HG03571 (cell line): ENCODE measurements at regions not wholly inside any gene's neighbourhood (a gene's known extent, or its start where the extent isn't known, plus 50 kb on each side); places are given as distances from the start of the nearest gene placed in this dataset.
A peak's percentile ranks its signal among the peaks of the same experiment; 100 is the strongest.

Experiments used
- ATAC-seq: cut with Tn5 transposase; IDR thresholded peaks from one replicate; pipeline ENCODE4 v1.9.1; 2021; ENCODE audit not compliant: unreplicated experiment

DNA sequence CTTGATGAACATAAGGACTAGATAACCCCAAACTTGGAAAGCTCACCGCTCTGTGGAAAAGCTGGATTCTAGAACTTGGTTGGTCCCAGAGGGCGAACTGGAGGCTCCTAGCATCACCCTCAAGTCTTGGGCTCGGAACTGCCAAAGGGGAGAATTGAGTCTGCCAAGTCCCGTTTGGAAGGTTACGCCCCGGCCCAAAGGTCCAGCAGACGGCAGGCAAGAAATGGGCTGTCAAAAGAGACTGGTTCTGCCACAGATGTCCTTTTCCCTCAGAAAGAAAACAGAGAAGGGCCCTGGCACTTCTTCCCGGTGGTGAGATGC is 182.2 kb downstream of the ANAPC1 start:
- no peak for ATAC-seq

DNA sequence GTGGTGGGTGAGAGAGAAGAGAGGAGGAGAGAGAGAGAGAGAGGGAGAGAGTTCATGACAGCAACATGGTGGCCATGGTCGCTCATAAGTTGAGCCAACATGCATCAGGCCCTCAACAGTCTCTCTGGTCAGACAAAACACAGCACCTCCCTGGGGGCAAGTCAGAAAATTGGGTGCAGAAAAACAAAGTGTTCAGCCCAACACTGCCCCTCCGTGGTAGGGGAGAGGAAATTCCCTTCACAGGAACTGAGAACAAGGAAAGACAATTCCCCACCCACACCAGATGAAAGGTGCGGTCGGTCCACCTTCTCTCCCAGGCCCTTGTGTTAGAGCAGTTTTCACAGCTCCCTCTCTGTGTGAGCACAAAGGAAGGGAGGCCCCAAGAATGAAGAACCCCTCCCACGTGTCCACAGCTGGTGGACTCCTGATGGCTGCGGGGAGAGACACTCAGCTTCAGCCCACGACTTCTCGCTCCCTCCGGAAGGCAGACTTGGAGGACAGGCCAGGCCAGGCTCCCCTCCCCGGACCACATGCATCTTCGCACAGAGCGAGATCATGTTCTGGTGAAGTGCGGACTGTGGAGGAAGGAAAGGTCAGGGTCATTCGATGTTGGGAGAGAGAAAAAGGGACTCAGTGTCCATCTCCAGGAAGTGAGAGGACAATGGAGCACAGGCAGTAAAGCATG is 181.7 kb downstream of the ANAPC1 start:
- ATAC-seq: no peak

DNA sequence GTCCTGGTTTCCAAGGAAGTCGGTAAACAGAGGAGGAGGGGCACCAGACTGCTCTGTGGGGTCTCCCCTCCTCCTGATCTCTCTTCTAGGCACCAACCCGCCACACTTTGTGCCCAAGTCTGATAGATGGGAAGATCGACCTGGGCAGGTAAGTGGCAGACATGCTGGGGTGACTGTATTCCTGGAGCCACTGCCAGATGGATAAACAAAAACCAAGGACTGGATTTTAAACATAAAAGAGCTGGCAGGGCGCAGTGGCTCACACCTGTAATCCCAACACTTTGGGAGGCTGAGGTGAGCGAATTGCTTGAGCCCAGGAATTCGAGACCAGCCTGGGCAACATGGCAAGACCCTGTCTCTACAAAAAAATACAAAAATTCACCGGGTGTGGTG is 181.2 kb downstream of the ANAPC1 start:
- ATAC-seq: no peak

GRCh38 chr2:111703759-111704158 is 180.2 kb downstream of the ANAPC1 start:
- no peak for ATAC-seq

GRCh38 chr2:111704246-111704645 is 179.7 kb downstream of the ANAPC1 start:
- no peak for ATAC-seq

DNA sequence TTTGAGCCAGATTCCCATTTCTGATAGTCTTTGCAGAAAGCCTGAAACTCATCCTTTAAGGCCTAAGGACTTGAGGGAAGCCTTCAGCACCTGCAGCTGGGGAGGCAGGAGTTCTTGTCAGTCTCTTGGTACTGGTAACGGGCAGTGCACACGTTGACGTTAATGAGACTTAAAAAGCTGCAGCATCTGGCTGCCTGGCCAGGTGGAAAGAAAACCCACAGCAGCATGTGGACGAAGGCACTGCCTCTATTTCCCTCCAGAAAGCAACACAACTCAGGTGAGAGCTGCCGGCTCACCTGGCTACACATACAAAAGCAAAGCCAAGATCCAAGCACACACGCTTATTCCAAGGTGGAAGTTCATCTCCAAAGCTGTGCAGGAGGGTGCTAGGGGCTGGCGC is 178.8 kb downstream of the ANAPC1 start:
- ATAC-seq: no peak

- ATAC-seq: peak; percentile 75
Observed at GRCh38 chr2:111705711-111706336, 178.2 kb downstream of the ANAPC1 start.

DNA sequence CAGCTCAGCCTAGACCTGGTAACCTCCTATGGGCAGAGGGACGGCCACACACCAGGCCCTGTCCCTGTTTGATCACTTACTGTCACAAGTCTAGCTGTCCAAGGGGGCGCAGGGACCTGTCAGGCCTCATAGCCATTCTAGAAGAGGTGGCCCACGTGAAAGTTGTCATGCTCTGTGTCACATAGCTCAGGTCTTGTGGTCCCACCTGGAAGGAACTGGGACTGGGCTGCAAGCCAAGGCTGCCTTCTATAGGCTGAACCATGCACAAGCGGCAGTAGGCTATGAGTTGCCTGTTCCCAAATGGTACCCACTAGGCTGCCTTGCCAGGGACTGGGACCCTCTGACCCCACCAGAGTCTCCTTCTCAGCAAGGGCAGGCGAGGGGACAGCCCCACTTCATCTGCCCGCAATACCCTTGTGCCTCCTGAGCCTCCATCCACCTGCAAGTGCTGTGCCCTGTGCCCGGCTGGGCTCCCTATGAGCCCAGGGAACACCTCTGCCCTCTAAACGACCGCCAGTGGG is 177.5 kb downstream of the ANAPC1 start:
- no peak for ATAC-seq

DNA sequence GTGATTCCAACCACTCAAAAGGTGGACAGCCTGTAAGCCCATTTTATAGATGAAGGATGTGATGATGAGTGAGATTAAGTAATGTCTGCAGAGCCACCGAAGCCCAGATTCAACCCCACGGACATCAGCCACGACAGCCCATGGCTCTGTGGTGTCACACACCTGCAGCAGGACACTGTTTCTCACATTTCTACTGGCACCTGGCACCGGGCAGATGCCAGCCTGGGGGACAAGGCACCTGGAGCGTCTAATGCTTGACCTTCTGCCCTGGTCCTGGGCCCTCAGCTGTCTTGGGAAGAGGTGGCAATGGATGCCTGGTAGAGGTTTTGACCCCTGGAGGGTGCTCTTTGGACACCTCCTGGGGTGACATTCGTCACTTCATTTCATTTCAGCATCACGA is 176.3 kb downstream of the ANAPC1 start:
- ATAC-seq: no peak

- no peak for ATAC-seq
Observed at GRCh38 chr2:111708476-111709180, 175.4 kb downstream of the ANAPC1 start.

DNA sequence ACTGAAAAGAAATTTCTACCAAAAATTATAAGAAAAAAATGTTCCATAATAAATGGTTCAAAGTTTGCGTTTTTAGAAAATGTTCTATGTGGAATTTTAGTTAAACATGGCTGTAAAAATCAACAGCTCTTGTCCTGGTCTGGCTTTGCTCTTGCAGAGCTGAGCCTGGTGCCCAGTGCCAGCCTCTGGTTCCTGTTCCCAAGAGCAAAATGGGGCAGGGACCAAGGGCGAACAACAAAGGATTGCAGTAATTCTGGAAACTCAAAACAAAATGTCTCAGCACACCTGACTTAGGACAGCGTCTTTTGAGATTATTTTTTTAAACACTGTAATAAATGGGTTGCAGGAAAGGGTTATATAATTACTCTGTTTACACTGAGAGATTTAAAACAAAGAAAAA is 174.7 kb downstream of the ANAPC1 start:
- no peak for ATAC-seq

DNA sequence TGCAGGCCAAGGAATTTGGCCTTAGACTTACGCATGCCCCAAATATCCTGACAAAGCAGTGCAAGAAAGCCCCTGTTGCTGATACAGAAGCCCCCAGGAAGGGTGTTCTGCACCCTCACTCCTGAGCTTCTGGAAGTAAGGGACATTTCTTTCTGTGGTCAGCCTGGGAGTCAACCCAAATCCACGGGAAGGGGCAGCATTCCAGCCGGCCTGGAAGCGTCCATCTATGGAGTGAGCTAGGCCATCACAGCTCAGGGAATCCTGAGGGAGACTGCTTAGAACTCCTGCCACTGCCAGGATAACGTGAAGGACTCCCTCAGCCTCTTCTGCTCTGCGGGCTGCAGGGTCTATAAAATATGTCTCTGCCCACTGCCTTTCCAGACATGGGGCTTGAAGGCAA is 173.9 kb downstream of the ANAPC1 start:
- ATAC-seq: no peak

DNA sequence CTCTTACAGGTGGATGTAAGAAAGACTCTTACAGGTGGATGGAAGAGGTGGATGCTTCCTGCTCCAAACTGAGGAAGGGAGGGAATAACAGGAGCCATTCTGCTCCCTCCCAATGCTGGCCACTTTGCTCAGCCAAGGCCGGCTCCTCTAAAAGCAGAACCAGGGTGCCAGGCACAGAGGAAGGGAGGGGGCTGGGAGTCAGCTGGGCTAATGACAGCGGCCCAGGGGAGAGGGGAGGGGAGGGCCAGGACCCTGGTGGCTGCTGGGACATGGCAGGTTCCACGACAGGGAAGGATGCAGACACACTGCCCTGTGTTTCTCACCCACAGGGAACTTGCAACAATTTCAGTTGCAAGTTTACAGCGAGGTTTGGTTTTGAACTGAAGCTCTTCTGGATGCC is 173.4 kb downstream of the ANAPC1 start:
- ATAC-seq: no peak

DNA sequence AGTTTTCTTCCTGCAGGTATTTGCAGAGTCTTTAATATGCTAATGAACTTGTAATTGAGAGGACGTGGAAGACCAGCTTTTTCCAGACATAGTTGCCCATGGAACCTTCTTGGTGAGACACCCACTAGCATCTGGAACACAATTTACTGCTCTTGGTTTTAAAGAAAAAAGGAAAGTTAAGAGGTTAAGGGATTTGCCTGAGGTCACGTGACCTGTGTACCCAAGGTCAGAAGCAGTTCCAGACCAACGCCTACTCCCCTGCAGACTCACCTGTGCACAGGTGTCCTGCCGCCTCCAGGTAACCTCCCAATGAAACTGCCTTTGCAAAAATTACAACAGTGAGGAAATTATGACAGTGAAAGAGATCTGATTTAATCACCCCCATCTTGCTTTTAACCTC is 172.7 kb downstream of the ANAPC1 start:
- no peak for ATAC-seq

DNA sequence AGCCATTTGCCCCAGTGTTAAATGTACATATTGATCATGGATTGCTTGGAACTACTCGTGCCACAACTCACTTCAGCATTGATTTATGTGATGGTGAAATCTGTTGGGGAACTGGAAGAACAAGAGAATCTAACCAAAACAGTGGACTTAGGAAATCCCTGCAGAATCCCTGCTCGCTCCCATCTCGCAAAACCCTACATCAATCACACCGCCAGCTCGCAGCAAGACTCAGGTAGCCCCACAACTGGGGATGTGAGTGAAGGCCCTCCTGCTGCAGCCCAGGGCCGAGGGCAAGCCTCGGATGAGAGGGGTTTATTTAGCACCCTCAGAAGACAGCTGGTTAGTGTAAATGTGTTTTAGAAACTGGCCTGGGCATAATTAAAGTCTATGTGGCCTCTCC is 171.6 kb downstream of the ANAPC1 start:
- no peak for ATAC-seq

DNA sequence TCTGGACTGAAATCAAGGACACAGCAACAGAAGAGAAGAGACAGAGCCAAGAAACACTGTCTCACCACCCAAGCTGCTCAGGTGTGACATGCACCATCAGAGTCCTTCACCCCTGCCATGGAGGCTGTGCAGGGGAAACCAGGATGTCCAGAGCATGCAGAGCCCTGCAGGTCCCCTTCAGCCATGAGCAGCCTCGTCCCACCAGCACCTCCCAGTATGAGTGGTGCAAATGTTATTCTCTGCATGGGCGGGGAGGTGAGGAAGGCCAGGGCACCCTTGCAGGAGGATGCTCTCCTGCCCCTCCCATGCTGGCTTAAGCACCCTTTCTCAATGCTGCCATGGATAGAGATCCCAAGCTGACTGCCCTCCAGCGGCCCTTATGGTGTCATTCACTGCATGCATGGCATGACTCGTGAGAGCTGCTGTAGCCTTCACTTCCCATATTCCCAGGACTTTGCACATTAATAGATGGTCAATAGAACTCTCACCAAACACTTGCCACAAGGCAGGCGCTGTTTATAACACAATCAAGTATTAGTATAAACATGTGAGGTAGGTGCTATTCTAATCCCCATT is 171.0 kb downstream of the ANAPC1 start:
- no peak for ATAC-seq

DNA sequence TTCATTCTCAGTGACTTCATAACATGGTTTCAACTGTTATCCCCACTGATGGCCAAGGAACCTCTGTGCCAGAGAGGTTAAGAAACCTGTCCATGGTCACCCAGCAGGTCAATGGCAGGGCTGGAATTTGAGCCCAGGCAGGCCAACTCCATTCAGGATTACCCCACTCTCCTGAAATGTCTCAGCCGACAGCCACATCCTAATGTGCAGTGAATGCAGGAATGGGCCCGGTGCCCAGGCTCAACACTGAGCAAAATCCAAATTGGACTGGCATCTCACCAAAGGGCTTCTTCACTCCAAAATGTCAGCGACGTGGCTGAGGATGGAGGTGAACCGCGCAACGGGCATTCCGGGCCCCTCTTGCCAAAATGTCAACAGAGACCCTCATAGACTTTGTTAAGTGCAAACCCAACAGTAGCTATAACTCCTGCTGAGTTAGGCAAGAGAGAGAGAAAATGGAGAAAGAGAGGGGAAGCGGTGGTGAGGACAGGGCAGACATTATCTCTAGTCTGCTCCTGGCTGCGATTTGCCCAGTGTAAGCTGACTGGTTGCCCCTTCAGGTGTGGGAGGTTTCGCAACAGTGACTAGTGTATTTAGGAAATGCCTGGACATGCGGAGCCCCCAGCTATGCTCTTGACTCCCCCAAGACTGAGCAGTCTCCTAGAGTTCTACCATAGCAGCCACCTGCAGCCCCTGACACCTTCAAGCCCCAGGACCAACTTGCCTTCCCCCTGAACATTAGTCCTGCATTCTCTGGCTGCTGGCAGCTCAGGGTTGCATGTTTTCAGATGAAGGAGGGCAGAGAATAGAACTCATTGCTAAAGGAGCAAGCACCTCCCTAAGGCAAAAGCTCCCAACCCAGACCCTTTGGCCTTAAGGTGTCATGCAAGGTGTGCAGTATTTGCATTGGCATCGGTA is 167.7 kb downstream of the ANAPC1 start:
- ATAC-seq: no peak

DNA sequence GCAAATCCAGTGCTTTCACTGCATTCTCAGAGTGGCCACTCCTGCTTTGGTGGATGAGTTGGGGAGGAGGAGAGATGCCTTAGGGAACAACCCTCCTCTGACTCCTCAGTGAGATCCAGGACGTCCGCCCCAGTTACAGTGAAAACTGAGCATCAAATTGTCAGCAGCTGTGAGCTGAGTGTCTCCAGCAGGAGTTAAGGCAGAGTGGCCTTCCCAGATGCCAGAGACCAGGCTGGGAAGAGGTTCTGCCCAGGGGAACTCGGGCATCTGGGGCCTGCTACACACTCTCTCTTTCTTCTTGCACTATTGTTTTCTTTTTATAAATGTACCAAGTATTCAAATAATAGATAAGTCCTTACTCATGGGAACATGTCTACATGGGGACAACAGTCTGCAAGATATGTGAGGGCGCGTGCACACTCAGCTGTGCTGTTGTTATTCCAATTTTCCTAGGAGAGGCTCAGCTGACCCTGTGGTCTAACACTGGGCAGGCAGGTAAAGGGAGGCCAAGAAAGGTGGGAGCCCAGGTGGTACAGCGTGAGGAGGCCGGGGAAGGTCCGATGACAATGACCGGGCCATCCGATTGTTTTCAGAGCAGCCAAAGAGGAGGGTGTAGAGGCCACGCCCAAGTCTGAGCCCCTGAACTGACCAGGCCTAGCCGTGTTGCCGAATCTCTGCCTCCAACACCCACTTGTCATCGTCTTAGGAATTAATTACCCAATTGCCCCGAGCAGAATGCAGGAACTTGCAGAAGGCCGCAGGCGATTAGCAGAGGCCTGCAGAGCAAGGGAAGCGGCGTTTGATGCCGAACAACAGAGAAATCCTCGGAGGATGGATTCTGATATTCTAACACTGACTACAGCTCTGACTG is 166.9 kb downstream of the ANAPC1 start:
- no peak for ATAC-seq
